ENCODE measurements at regions not wholly inside any gene's neighbourhood (a gene's known extent, or its start where the extent isn't known, plus 50 kb on each side); places are given as distances from the start of the nearest gene placed in this dataset.

GRCh38 chr12:107229827-107230226 is 136.5 kb upstream of the CRY1 start:
- H3K4me3 Mint-ChIP-seq (ENCODE audit: unreplicated experiment): no peak overlapping the region
- no peaks in the 10 kb centered on the region for H3K36me3 Mint-ChIP-seq (ENCODE audit: low read depth)
- no peak overlapping the region for H3K27ac Mint-ChIP-seq (ENCODE audit: unreplicated experiment)

GRCh38 chr12:107231303-107231702 is 138.0 kb upstream of the CRY1 start:
- H3K9me3 Mint-ChIP-seq (ENCODE audit: low read depth): no peaks in the 10 kb centered on the region
- H3K4me3 Mint-ChIP-seq (ENCODE audit: unreplicated experiment): no peak overlapping the region
- H3K27me3 Mint-ChIP-seq (ENCODE audit: low read depth): peaks cover 14% of the 10 kb centered on the region
- DNase-seq (ENCODE audit: low spot score): no peak
- TF ChIP-seq CTCF (IDR thresholded peaks at IDR 0.05): no peak
- H3K36me3 Mint-ChIP-seq (ENCODE audit: low read depth): no peaks in the 10 kb centered on the region
- no peak overlapping the region for H3K27ac Mint-ChIP-seq (ENCODE audit: unreplicated experiment)
- peaks cover under 1% of the 10 kb centered on the region for H3K4me1 Mint-ChIP-seq (ENCODE audit: low read depth)

More at GRCh38 chr12:107229827-107230226, 136.5 kb upstream of the CRY1 start:
- no peaks in the 10 kb centered on the region for H3K9me3 Mint-ChIP-seq (ENCODE audit: low read depth)
- peaks cover 10% of the 10 kb centered on the region for H3K27me3 Mint-ChIP-seq (ENCODE audit: low read depth)
- peaks cover 5% of the 10 kb centered on the region for H3K4me1 Mint-ChIP-seq (ENCODE audit: low read depth)
- DNase-seq (ENCODE audit: low spot score): no peak
- no peak for TF ChIP-seq CTCF (IDR thresholded peaks at IDR 0.05)

- Mint-ChIP-seq H3K27me3 (ENCODE audit: low read depth) (peaks cover 10% of the 10 kb centered on the region), H3K4me3 (ENCODE audit: unreplicated experiment) (no peak overlapping the region), H3K27ac (ENCODE audit: unreplicated experiment) (no peak overlapping the region), H3K36me3 (ENCODE audit: low read depth) (no peaks in the 10 kb centered on the region), H3K4me1 (ENCODE audit: low read depth) (peaks cover 11% of the 10 kb centered on the region), H3K9me3 (ENCODE audit: low read depth) (no peaks in the 10 kb centered on the region)
- no peak for DNase-seq (ENCODE audit: low spot score)
- TF ChIP-seq CTCF (IDR thresholded peaks at IDR 0.05): no peak
Observed at GRCh38 chr12:107233551-107233950, 140.2 kb upstream of the CRY1 start.

- no peak overlapping the region for H3K4me3 Mint-ChIP-seq (ENCODE audit: unreplicated experiment)
- no peak for DNase-seq (ENCODE audit: low spot score)
- no peaks in the 10 kb centered on the region for H3K36me3 Mint-ChIP-seq (ENCODE audit: low read depth)
- H3K4me1 Mint-ChIP-seq (ENCODE audit: low read depth): peaks cover 11% of the 10 kb centered on the region
- peaks cover 9% of the 10 kb centered on the region for H3K27me3 Mint-ChIP-seq (ENCODE audit: low read depth)
- H3K9me3 Mint-ChIP-seq (ENCODE audit: low read depth): no peaks in the 10 kb centered on the region
- no peak overlapping the region for H3K27ac Mint-ChIP-seq (ENCODE audit: unreplicated experiment)
- no peak for TF ChIP-seq CTCF (IDR thresholded peaks at IDR 0.05)
Observed at GRCh38 chr12:107235600-107235999, 142.3 kb upstream of the CRY1 start.

- Mint-ChIP-seq H3K9me3 (ENCODE audit: low read depth) (no peaks in the 10 kb centered on the region), H3K4me3 (ENCODE audit: unreplicated experiment) (no peak overlapping the region), H3K27ac (ENCODE audit: unreplicated experiment) (no peak overlapping the region), H3K36me3 (ENCODE audit: low read depth) (no peaks in the 10 kb centered on the region), H3K4me1 (ENCODE audit: low read depth) (peaks cover 11% of the 10 kb centered on the region), H3K27me3 (ENCODE audit: low read depth) (peaks cover 9% of the 10 kb centered on the region)
- TF ChIP-seq CTCF (IDR thresholded peaks at IDR 0.05): no peak
- no peak for DNase-seq (ENCODE audit: low spot score)
Observed at GRCh38 chr12:107236824-107237511, 143.6 kb upstream of the CRY1 start.

All from chondrocyte (in vitro differentiated cells).